GM18508 (cell line): ENCODE measurements at regions not wholly inside any gene's neighbourhood (a gene's known extent, or its start where the extent isn't known, plus 50 kb on each side); places are given as distances from the start of the nearest gene placed in this dataset.
"Not testable (repeated sequence)": the region's sequence is repeated elsewhere in the genome, so short reads cannot be mapped to it uniquely, and the experiment has no call there.

Experiments used
- ATAC-seq: cut with Tn5 transposase; IDR thresholded peaks from one replicate; pipeline ENCODE4 v1.9.1; 2021; ENCODE audit warnings: moderate number of reproducible peaks; ENCODE audit not compliant: insufficient read depth, unreplicated experiment

DNA sequence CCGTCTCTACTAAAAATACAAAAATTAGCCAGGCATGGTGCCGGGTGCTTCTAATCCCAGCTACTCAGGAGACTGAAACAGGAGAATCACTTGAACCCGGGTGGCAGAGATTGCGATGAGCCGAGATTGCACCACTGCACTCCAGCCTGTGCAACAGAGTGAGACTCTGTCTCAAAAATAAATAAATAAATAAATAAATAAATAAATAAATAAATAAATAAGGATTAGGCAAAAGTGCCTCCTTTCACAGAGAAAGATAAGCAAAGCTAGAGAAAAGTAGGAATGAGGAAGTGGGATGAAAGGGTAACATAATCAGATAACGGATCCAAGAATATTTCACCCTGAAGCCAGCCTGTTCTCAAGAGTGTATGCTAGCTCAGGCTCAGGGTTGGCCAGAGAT, 869.6 kb upstream of the AUTS2 start:
- not testable (repeated sequence) for ATAC-seq

- no peak for ATAC-seq
These were observed 868.9 kb upstream of the AUTS2 start for GRCh38 chr7:68729371-68729770.

- ATAC-seq, result no peak
These were observed 868.1 kb upstream of the AUTS2 start for GRCh38 chr7:68730194-68730593.

- ATAC-seq, result no peak
These were observed 867.3 kb upstream of the AUTS2 start for GRCh38 chr7:68730964-68731363.

GRCh38 chr7:68733219-68734153, 864.8 kb upstream of the AUTS2 start:
- no peak for ATAC-seq

DNA sequence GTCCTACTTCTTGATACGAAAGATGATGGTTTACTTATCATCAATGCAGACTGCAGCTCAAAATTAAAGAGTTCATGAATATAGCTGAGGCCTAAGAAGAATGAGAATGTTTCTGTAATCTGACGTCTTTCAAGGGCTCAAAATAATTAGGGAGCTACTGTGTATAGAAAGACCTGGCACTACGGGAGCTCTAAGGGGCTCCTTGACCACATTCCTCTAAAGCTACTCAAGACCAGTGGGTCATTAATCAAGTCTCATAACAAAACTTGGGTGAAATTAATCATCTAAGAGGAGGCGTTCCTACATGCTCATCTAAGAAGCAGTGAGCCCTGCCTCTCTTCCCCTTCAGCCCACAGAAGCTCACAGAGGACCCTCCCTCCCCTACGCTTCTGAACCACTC, 863.8 kb upstream of the AUTS2 start:
- ATAC-seq, result no peak

- no peak for ATAC-seq
These were observed 859.0 kb upstream of the AUTS2 start for GRCh38 chr7:68739306-68739705.

GRCh38 chr7:68744036-68744435, 854.2 kb upstream of the AUTS2 start:
- ATAC-seq, result no peak

GRCh38 chr7:68748934-68749900, 849.1 kb upstream of the AUTS2 start:
- no peak for ATAC-seq

DNA sequence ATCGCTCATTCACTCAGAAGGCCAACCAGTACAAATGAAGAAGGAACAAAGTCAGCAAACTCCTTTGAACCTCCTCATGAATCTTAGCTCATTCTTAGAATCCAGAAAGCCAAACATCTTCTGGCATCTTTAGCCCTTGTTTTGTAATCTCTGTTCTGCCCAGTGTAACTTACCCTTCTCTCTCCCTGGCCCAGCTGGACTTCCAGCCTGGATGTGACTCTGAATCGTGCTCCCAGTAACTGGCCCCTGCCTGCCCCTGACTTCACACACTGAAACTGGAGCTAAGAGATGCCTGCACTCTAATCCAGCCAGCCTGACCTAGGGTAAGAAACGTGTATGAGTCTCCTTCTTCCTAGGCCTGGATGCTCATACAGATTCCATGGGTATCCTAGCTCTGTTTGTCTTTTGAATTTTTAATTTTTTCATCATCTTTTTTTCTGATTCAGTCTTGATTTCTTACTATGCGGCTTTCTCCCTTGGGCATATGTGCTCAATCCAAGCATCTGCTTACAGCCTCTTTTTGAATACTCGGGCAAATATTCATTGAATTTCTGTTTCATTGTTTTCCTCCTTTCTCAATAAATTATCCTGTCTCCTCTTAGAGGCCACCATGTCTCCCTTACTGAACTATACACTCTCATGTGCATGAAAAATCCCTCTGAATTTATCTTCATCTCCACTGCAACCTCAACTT, 845.6 kb upstream of the AUTS2 start:
- no peak for ATAC-seq

GRCh38 chr7:68754414-68754813, 843.9 kb upstream of the AUTS2 start:
- no peak for ATAC-seq

DNA sequence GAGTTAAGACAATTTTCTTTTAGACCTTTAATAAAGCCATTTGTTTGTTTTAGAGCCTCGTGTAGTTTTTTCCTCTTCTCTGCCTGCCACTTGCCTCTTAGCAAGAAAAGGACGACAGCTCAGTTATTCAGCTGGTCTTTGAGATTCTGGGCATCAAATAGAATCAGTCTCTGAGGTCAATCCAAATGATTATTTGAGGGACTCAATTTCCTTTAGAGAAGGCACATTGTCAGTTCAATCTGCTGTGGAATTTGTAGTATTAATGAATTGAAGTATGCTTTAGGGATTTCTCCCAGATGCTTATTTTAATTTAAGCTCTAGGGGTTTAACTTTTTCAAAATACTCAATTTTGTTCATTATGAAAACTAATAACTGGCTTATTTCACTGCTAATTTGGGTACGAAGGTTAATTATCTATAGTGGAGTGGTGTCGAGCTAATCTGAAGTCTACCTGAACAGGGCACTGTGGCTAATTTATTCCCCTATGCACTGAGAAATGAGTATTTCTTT, 841.2 kb upstream of the AUTS2 start:
- no peak for ATAC-seq

DNA sequence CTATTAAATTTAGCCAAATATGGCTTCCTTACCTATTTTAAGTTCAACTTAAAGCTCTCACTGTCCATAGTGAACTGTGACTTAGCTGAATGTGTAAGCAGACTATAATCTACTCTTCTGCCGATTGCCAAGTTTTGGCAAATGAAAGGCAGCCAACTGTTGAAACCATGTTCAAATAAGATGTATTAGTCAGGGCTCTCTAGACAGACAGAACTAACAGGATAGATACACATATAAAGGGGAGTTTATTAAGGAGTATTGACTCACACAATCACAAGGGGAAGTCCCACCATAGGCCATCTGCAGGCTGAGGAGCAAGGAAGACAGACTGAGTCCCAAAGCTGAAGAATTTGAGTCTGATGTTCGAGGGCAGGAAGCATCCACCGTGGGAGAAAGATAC, 837.7 kb upstream of the AUTS2 start:
- ATAC-seq, result no peak

GRCh38 chr7:68767462-68767861, 830.8 kb upstream of the AUTS2 start:
- no peak for ATAC-seq

GRCh38 chr7:68770649-68771048, 827.6 kb upstream of the AUTS2 start:
- no peak for ATAC-seq

- no peak for ATAC-seq
These were observed 821.9 kb upstream of the AUTS2 start for GRCh38 chr7:68776326-68776725.

- ATAC-seq, result no peak
These were observed 814.6 kb upstream of the AUTS2 start for GRCh38 chr7:68783684-68784083.

DNA sequence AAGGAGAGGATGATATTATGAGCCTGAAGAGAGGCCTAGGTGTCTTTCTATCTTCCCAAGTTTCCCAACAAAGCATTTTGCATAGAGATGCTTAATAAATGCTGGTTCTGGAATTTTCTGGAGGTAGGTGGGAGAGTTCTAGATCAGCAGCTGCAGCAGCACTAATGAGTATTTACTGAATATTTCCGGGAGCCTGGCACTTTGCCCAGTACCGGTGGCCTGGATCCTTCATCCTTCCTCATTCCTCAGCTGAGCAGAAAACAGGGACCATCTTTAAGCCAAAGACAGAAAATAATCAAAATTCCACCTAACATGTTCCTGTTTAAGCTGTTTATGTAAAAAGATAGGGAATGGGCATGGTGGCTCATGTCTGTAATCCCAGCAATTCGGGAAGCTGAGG, 813.2 kb upstream of the AUTS2 start:
- ATAC-seq, result no peak

GRCh38 chr7:68787566-68787965, 810.7 kb upstream of the AUTS2 start:
- no peak for ATAC-seq

DNA sequence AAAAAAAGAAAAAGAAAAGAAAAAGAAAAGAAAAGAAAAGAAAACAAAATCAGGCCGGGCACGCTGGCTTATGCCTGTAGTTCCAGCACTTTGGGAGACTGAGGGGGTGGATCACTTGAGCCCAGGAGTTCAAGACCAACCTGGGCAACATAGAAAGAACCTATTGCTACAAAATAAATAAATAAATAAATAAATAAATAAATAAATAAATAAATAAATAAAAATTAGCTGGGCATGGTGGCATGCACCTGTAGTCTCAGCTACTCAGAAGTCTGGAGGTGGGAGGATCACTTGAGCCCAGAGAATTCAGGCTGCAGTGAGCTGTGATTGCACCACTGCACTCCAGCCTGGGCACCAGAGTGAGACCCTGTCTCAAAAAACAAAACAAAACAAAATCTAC, 809.7 kb upstream of the AUTS2 start:
- not testable (repeated sequence) for ATAC-seq
